ENCODE measurements at regions not wholly inside any gene's neighbourhood (a gene's known extent, or its start where the extent isn't known, plus 50 kb on each side); places are given as distances from the start of the nearest gene placed in this dataset.
"Not testable (repeated sequence)": the region's sequence is repeated elsewhere in the genome, so short reads cannot be mapped to it uniquely, and the experiment has no call there.

GRCh38 chr12:87253157-87253556 lies 776.0 kb downstream of the C12orf50 start:
- H3K4me3 ChIP-seq (ENCODE audit: low read length), result no peak overlapping the region
- no peak for DNase-seq (ENCODE audit: low read depth, low spot score)

GRCh38 chr12:87246726-87247125 lies 782.5 kb downstream of the C12orf50 start:
- H3K4me3 ChIP-seq (ENCODE audit: low read length), result no peak overlapping the region
- DNase-seq (ENCODE audit: low read depth, low spot score), result no peak

GRCh38 chr12:87238466-87238865 lies 790.7 kb downstream of the C12orf50 start:
- DNase-seq (ENCODE audit: low read depth, low spot score), result no peak
- H3K4me3 ChIP-seq (ENCODE audit: low read length), result no peak overlapping the region

GRCh38 chr12:87234898-87235297 lies 794.3 kb downstream of the C12orf50 start:
- no peak overlapping the region for H3K4me3 ChIP-seq (ENCODE audit: low read length)
- DNase-seq (ENCODE audit: low read depth, low spot score), result no peak

- DNase-seq (ENCODE audit: low read depth, low spot score), result no peak
- H3K4me3 ChIP-seq (ENCODE audit: low read length), result no peak overlapping the region
Observed at GRCh38 chr12:87233671-87234070, 795.5 kb downstream of the C12orf50 start.

GRCh38 chr12:87231818-87232217 lies 797.4 kb downstream of the C12orf50 start:
- no peak for DNase-seq (ENCODE audit: low read depth, low spot score)
- no peak overlapping the region for H3K4me3 ChIP-seq (ENCODE audit: low read length)

- DNase-seq (ENCODE audit: low read depth, low spot score), result no peak
- H3K4me3 ChIP-seq (ENCODE audit: low read length), result no peak overlapping the region
Observed at GRCh38 chr12:87230441-87230840, 798.8 kb downstream of the C12orf50 start.

- no peak overlapping the region for H3K4me3 ChIP-seq (ENCODE audit: low read length)
- no peak for DNase-seq (ENCODE audit: low read depth, low spot score)
Observed at GRCh38 chr12:87227162-87227561, 802.0 kb downstream of the C12orf50 start.

- no peak overlapping the region for H3K4me3 ChIP-seq (ENCODE audit: low read length)
- no peak for DNase-seq (ENCODE audit: low read depth, low spot score)
Observed at GRCh38 chr12:87217491-87217890, 811.7 kb downstream of the C12orf50 start.

GRCh38 chr12:87216436-87216835 lies 812.8 kb downstream of the C12orf50 start:
- H3K4me3 ChIP-seq (ENCODE audit: low read length), result no peak overlapping the region
- no peak for DNase-seq (ENCODE audit: low read depth, low spot score)

- no peak for DNase-seq (ENCODE audit: low read depth, low spot score)
- H3K4me3 ChIP-seq (ENCODE audit: low read length), result no peak overlapping the region
Observed at GRCh38 chr12:87202189-87202588, 827.0 kb downstream of the C12orf50 start.

- no peak overlapping the region for H3K4me3 ChIP-seq (ENCODE audit: low read length)
Observed at GRCh38 chr12:87201598-87201997, 827.6 kb downstream of the C12orf50 start.

GRCh38 chr12:87200289-87200979 lies 828.8 kb downstream of the C12orf50 start:
- DNase-seq (ENCODE audit: low read depth, low spot score), result no peak
- H3K4me3 ChIP-seq (ENCODE audit: low read length), result no peak overlapping the region

More at GRCh38 chr12:87201598-87201997, 827.6 kb downstream of the C12orf50 start:
- DNase-seq (ENCODE audit: low read depth, low spot score), result no peak

- no peak overlapping the region for H3K4me3 ChIP-seq (ENCODE audit: low read length)
- DNase-seq (ENCODE audit: low read depth, low spot score), result no peak
Observed at GRCh38 chr12:87198181-87198580, 831.0 kb downstream of the C12orf50 start.

- DNase-seq (ENCODE audit: low read depth, low spot score), result no peak
- H3K4me3 ChIP-seq (ENCODE audit: low read length), result no peak overlapping the region
Observed at GRCh38 chr12:87196321-87196720, 832.9 kb downstream of the C12orf50 start.

GRCh38 chr12:87194389-87194788 lies 834.8 kb downstream of the C12orf50 start:
- not testable (repeated sequence) for H3K4me3 ChIP-seq (ENCODE audit: low read length); DNase-seq (ENCODE audit: low read depth, low spot score)

- no peak for DNase-seq (ENCODE audit: low read depth, low spot score)
- no peak overlapping the region for H3K4me3 ChIP-seq (ENCODE audit: low read length)
Observed at GRCh38 chr12:87185367-87185766, 843.8 kb downstream of the C12orf50 start.

- H3K4me3 ChIP-seq (ENCODE audit: low read length), result no peak overlapping the region
- no peak for DNase-seq (ENCODE audit: low read depth, low spot score)
Observed at GRCh38 chr12:87182696-87183233, 846.4 kb downstream of the C12orf50 start.

GRCh38 chr12:87171356-87171755 lies 857.8 kb downstream of the C12orf50 start:
- no peak for DNase-seq (ENCODE audit: low read depth, low spot score)
- H3K4me3 ChIP-seq (ENCODE audit: low read length), result no peak overlapping the region

- DNase-seq (ENCODE audit: low read depth, low spot score), result no peak
- no peak overlapping the region for H3K4me3 ChIP-seq (ENCODE audit: low read length)
Observed at GRCh38 chr12:87169010-87169409, 860.2 kb downstream of the C12orf50 start.

GRCh38 chr12:87165733-87166375 lies 863.3 kb downstream of the C12orf50 start:
- no peak overlapping the region for H3K4me3 ChIP-seq (ENCODE audit: low read length)
- DNase-seq (ENCODE audit: low read depth, low spot score), result no peak

Measured in Jurkat, Clone E6-1 (cell line).